T-helper 17 cell (primary cell): ENCODE measurements at regions not wholly inside any gene's neighbourhood (a gene's known extent, or its start where the extent isn't known, plus 50 kb on each side); places are given as distances from the start of the nearest gene placed in this dataset.

Source experiments
- ATAC-seq: fragments of 150-1000 bp; cut with Tn5 transposase; 2 replicates; pipeline ENCODE4 v1.10.0; 2021; ENCODE audit warnings: mild to moderate bottlenecking, moderate library complexity
- DNase-seq, 3 donors: peaks; one replicate each; pipeline versions ENCODE4 v3.0.0 to v3.0.0-alpha.2; 2020 to 2021
- H3K9me3 ChIP-seq: one replicate; pipeline ENCODE4 v1.7.0; 2013; ENCODE audit warnings: low read length, mild to moderate bottlenecking; ENCODE audit not compliant: control insufficient read depth, poor library complexity, severe bottlenecking
- H3K27ac Mint-ChIP-seq: one replicate; pipeline ENCODE4 v1.8.0; 2022; ENCODE audit warnings: mild to moderate bottlenecking, moderate library complexity, mixed read lengths
- H3K27me3 Mint-ChIP-seq: one replicate; pipeline ENCODE4 v1.8.0; 2022; ENCODE audit warnings: mixed read lengths
- H3K36me3 Mint-ChIP-seq: one replicate; pipeline ENCODE4 v1.8.0; 2022; ENCODE audit warnings: low read depth, mixed read lengths
- H3K4me1 Mint-ChIP-seq: one replicate; pipeline ENCODE4 v1.8.0; 2022; ENCODE audit warnings: mild to moderate bottlenecking, mixed read lengths
- H3K4me3 Mint-ChIP-seq: one replicate; pipeline ENCODE4 v1.8.0; 2022; ENCODE audit warnings: mild to moderate bottlenecking, moderate library complexity, mixed read lengths

DNA sequence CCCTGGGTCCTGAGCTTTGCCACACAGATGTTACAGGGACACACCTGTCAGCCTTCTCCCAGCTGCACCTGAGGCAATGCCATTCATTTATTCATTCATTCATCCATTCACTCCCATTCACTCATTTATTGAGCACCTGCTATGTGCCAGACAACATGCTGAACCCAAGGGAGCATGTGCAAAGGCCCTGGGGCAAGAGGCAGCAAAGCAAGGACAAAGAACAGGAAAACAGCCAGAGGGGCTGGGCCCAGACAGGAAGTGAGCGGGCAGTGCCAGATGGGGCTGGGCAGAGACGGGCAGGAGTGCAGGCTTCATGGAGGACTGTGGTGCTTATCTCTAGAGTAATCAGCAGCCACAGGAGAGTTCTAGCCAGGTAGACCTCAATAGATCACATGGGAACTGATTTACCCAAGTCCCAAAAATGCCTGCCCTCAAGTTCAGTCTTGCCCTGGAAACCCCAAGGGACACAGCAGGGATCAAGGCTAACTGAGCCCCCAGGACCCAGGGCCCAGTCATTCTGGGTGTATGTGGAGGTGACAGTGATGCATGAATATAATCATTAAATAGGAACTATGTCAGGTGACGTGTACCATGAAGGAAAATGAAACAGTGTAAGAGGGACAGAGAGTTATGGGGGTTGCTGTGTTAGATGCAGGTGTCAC is 530.3 kb downstream of the MATN1 start:
- peaks cover 65% of the 10 kb centered on the region for H3K4me1 Mint-ChIP-seq
- no peak overlapping the region for H3K4me3 Mint-ChIP-seq
- no peak for ATAC-seq
- H3K27ac Mint-ChIP-seq: peak overlapping the region; percentile 86
- H3K9me3 ChIP-seq: no peaks in the 10 kb centered on the region
- DNase-seq: no peak
- H3K27me3 Mint-ChIP-seq: no peaks in the 10 kb centered on the region
- H3K36me3 Mint-ChIP-seq: peaks cover 2% of the 10 kb centered on the region

DNA sequence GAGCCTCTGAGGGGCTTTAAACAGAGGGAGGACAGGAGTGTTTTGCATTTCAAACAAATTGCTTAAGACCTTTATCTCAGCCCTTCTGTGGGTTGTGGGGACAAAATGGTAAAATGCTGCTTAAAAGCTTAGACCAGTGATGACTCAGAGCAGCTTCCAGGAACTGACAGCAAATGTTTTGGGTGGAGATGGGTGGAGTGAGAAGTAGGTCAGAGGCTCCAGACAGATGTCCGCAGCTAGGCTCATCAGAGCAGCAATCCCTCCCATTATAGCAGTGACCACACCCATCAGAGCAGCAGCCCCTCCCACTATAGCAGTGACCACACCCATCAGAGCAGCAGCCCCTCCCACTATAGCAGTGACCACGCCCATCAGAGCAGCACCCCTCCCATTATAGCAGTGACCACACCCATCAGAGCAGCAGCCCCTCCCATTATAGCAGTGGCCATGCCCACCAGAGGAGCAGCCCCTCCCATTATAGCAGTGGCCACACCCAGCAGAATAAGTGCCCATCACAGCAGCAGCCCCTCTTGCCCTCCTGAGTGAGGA is 532.2 kb downstream of the MATN1 start:
- Mint-ChIP-seq H3K36me3 (no peaks in the 10 kb centered on the region), H3K4me3 (peak overlapping the region; percentile 69), H3K27me3 (no peaks in the 10 kb centered on the region), H3K27ac (peak overlapping the region; percentile 86), H3K4me1 (peaks cover 51% of the 10 kb centered on the region)
- DNase-seq (peak in 2 of 3 donors; percentile 36 to 41), ATAC-seq (peak; percentile 93)
- no peaks in the 10 kb centered on the region for H3K9me3 ChIP-seq

DNA sequence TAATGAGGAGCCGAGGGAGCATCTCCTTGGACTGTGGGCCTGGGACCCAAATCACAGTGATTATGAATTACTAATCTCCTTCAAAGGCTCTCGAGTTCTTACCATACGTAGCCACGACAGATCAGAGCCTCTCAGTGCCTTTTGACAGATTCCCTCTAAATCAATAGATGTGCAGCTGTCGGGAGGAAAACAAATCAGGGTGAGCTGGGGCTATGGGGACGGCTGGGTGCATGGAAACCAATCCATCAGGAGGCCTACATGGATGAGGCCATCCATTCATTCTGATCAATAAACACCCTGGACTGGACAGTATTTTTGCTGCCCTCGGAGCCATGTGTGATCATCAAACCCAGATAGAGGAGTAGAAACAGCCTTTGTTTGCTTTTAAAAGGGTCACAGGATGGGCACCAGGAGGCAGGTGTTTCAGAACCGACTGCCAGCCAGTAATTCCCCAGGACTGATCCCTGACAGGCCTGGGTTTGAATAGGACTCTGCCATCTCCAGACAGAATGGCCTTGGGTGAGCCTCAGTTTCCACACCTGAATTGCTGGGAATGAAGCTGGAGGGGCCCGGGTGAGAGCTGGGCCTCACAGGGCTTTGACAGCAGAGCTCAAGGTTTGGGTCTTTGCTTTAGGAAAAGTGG is 532.8 kb downstream of the MATN1 start:
- Mint-ChIP-seq H3K27me3 (no peaks in the 10 kb centered on the region), H3K4me3 (peak overlapping the region; percentile 69), H3K36me3 (no peaks in the 10 kb centered on the region), H3K27ac (peak overlapping the region; percentile 87), H3K4me1 (peaks cover 51% of the 10 kb centered on the region)
- DNase-seq (no peak), ATAC-seq (no peak)
- H3K9me3 ChIP-seq: no peaks in the 10 kb centered on the region

DNA sequence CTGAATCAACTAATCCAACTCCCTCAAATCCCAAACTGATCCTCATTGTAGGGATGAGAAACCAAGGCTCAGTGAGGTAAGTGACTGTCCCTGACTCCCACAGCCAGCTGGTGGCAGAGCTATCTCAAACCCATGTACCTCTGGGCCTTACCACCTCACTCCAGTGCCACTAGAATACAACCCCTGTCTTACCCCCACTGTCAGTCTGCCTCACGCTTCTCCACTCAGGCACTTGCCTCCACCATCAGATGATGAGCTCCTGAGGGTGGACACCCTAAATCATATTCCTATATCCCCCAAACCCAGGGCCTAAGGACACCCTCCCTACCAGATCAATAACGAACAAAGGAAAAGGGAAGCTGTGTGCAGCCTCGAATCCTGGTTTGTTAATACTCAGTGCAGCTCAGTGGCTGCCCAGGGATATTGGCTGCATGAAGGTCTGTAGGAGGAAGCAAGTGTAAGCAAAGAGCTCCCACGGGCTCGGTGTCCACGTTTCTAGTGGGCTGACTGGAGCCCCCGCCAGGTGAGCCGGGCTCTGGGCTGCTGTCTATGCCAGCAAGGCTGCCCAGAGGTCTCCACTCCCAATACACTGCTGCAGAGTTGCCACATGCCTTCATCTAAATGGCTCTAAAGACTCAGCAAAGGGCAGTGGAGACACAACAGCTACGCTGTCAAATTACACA is 533.4 kb downstream of the MATN1 start:
- Mint-ChIP-seq H3K27ac (peak overlapping the region; percentile 87), H3K36me3 (no peaks in the 10 kb centered on the region), H3K4me3 (peak overlapping the region; percentile 69), H3K4me1 (peaks cover 47% of the 10 kb centered on the region), H3K27me3 (no peaks in the 10 kb centered on the region)
- DNase-seq (no peak), ATAC-seq (no peak)
- no peaks in the 10 kb centered on the region for H3K9me3 ChIP-seq

DNA sequence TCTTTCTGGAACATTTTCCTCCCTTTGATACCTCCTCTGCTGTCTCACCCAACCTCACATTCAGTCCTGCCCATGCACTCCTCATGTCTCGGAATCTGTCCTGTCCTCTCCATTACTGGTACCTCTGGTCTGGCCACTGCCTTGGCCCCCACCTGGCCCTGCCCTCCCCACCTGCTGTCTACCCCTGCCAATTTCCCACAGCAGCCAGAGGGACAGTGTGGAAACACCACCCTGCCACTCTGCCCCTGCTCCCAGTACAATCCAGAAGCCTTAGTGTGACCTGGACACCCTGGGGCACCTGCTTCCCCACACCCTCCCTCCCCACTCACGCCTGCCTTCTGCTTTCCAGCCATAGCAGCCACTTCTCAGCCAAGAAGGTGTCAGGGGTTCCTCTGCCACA is 534.4 kb downstream of the MATN1 start:
- DNase-seq (no peak), ATAC-seq (no peak)
- H3K9me3 ChIP-seq: no peaks in the 10 kb centered on the region
- Mint-ChIP-seq H3K36me3 (no peaks in the 10 kb centered on the region), H3K4me1 (peaks cover 44% of the 10 kb centered on the region), H3K27ac (peak overlapping the region; percentile 87), H3K4me3 (no peak overlapping the region), H3K27me3 (no peaks in the 10 kb centered on the region)

GRCh38 chr1:30188329-30188728 is 535.1 kb downstream of the MATN1 start:
- no peak overlapping the region for H3K4me3 Mint-ChIP-seq
- no peaks in the 10 kb centered on the region for H3K36me3 Mint-ChIP-seq
- ATAC-seq (no peak), DNase-seq (no peak)
- H3K9me3 ChIP-seq: no peaks in the 10 kb centered on the region
- peak overlapping the region; percentile 87 for H3K27ac Mint-ChIP-seq
- peaks cover 38% of the 10 kb centered on the region for H3K4me1 Mint-ChIP-seq
- H3K27me3 Mint-ChIP-seq: no peaks in the 10 kb centered on the region

- Mint-ChIP-seq H3K27ac (no peak overlapping the region), H3K36me3 (no peaks in the 10 kb centered on the region), H3K4me3 (no peak overlapping the region), H3K27me3 (no peaks in the 10 kb centered on the region), H3K4me1 (peaks cover 33% of the 10 kb centered on the region)
- no peak for DNase-seq
- no peaks in the 10 kb centered on the region for H3K9me3 ChIP-seq
- no peak for ATAC-seq
Observed at GRCh38 chr1:30187413-30188023, 535.9 kb downstream of the MATN1 start.

DNA sequence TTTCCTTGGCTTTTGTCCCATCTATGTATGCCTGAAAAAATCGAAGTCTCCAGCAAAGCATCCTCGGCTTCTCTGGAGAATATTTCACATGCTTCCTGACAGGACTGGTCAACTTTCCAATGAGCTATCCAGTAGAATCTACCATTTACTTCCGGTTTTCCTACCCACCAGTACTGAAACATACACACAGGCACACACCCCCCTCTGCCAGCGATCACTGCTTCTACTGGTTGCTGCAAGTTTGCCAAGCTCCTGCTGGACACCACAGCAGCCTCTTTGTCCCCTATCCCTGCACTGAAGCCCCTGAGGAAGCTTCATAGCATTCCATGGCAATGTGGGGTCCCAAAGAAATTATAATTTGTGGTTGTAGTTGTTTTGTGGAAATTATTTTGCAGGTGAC is 536.8 kb downstream of the MATN1 start:
- no peak for ATAC-seq
- Mint-ChIP-seq H3K4me1 (peaks cover 29% of the 10 kb centered on the region), H3K27me3 (no peaks in the 10 kb centered on the region), H3K4me3 (no peak overlapping the region), H3K36me3 (no peaks in the 10 kb centered on the region), H3K27ac (no peak overlapping the region)
- H3K9me3 ChIP-seq: no peaks in the 10 kb centered on the region
- no peak for DNase-seq

GRCh38 chr1:30185809-30186208 is 537.6 kb downstream of the MATN1 start:
- ATAC-seq: no peak
- Mint-ChIP-seq H3K27me3 (no peaks in the 10 kb centered on the region), H3K4me1 (peaks cover 22% of the 10 kb centered on the region), H3K27ac (no peak overlapping the region), H3K4me3 (no peak overlapping the region), H3K36me3 (no peaks in the 10 kb centered on the region)
- DNase-seq: no peak
- H3K9me3 ChIP-seq: no peaks in the 10 kb centered on the region

DNA sequence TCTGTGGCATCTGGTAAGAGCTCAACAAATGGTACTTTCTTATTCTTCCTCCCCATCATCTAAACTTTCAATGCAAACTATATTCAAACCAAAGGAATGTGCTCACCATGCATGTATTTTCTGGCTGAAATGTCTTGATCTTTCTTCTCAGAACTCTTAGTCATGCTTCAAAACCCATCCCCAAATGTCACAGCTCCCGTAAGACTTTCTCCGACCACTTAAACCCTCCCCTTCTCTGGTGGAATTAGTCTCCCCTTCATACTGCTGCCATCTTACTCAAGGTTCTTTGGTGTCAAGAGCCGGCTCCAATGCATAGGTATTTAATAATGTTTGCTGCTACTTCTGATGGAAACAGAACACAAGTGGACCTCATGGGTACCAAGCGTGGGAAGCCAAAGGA is 538.1 kb downstream of the MATN1 start:
- Mint-ChIP-seq H3K27ac (no peak overlapping the region), H3K36me3 (no peaks in the 10 kb centered on the region), H3K4me1 (peaks cover 19% of the 10 kb centered on the region), H3K27me3 (no peaks in the 10 kb centered on the region), H3K4me3 (no peak overlapping the region)
- ATAC-seq (no peak), DNase-seq (no peak)
- no peaks in the 10 kb centered on the region for H3K9me3 ChIP-seq

GRCh38 chr1:30184393-30185141 is 538.8 kb downstream of the MATN1 start:
- no peak overlapping the region for H3K4me3 Mint-ChIP-seq
- no peak overlapping the region for H3K27ac Mint-ChIP-seq
- ATAC-seq (no peak), DNase-seq (no peak)
- H3K9me3 ChIP-seq: no peaks in the 10 kb centered on the region
- H3K4me1 Mint-ChIP-seq: peaks cover 15% of the 10 kb centered on the region
- H3K27me3 Mint-ChIP-seq: no peaks in the 10 kb centered on the region
- no peaks in the 10 kb centered on the region for H3K36me3 Mint-ChIP-seq

DNA sequence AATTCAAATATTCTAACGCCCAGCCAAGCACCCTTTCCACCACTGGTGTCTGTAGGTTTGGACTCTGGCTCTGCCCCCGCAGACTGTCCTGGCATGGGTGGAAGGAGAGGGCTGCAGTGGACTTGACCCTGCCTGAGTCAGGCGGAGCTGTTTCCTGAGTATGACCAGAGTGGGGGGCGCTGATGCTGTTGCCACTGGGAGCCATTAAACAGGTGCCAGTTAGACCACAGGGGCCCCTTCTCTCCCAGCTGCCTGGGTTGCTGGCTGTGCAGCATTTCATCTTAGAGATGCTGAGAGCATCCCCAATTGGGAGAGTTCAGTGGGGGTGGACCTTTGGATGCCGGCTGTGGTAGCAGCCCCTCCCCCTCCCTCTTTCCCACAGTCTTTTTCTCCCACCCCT is 539.5 kb downstream of the MATN1 start:
- Mint-ChIP-seq H3K4me1 (peaks cover 9% of the 10 kb centered on the region), H3K27me3 (no peaks in the 10 kb centered on the region), H3K36me3 (no peaks in the 10 kb centered on the region), H3K27ac (no peak overlapping the region), H3K4me3 (no peak overlapping the region)
- no peak for DNase-seq
- H3K9me3 ChIP-seq: no peaks in the 10 kb centered on the region
- ATAC-seq: no peak

GRCh38 chr1:30183006-30183405 is 540.4 kb downstream of the MATN1 start:
- H3K9me3 ChIP-seq: no peaks in the 10 kb centered on the region
- H3K4me3 Mint-ChIP-seq: no peak overlapping the region
- H3K27ac Mint-ChIP-seq: no peak overlapping the region
- ATAC-seq: no peak
- H3K36me3 Mint-ChIP-seq: no peaks in the 10 kb centered on the region
- DNase-seq: no peak
- H3K27me3 Mint-ChIP-seq: no peaks in the 10 kb centered on the region
- peaks cover 2% of the 10 kb centered on the region for H3K4me1 Mint-ChIP-seq
